ENCODE measurements at regions not wholly inside any gene's neighbourhood (a gene's known extent, or its start where the extent isn't known, plus 50 kb on each side); places are given as distances from the start of the nearest gene placed in this dataset.
A peak's percentile ranks its signal among the peaks of the same experiment; 100 is the strongest.
"Not testable (repeated sequence)": the region's sequence is repeated elsewhere in the genome, so short reads cannot be mapped to it uniquely, and the experiment has no call there.

GRCh38 chr14:22344209-22344608, 244.8 kb downstream of the DAD1 start:
- not testable (repeated sequence) for FAIRE-seq; DNase-seq (ENCODE audit: low spot score)

- DNase-seq (ENCODE audit: low spot score) (no peak), FAIRE-seq (no peak)
These were observed 248.0 kb downstream of the DAD1 start for GRCh38 chr14:22341049-22341448.

- no peak for FAIRE-seq
- DNase-seq (ENCODE audit: low spot score), result no peak
These were observed 249.9 kb downstream of the DAD1 start for GRCh38 chr14:22338917-22339715.

- DNase-seq (ENCODE audit: low spot score) (no peak), FAIRE-seq (no peak)
These were observed 250.6 kb downstream of the DAD1 start for GRCh38 chr14:22338381-22338780.

- FAIRE-seq (no peak), DNase-seq (ENCODE audit: low spot score) (no peak)
These were observed 251.1 kb downstream of the DAD1 start for GRCh38 chr14:22337938-22338337.

- FAIRE-seq, result no peak
- no peak for DNase-seq (ENCODE audit: low spot score)
These were observed 251.5 kb downstream of the DAD1 start for GRCh38 chr14:22337521-22337920.

- FAIRE-seq, result no peak
- DNase-seq (ENCODE audit: low spot score), result no peak
These were observed 253.0 kb downstream of the DAD1 start for GRCh38 chr14:22336031-22336430.

- FAIRE-seq, result no peak
- peak; percentile 28 for DNase-seq (ENCODE audit: low spot score)
These were observed 254.4 kb downstream of the DAD1 start for GRCh38 chr14:22334627-22335026.

GRCh38 chr14:22334275-22334577, 254.8 kb downstream of the DAD1 start:
- DNase-seq (ENCODE audit: low spot score), result no peak
- no peak for FAIRE-seq

- FAIRE-seq, result no peak
- peak; percentile 72 for DNase-seq (ENCODE audit: low spot score)
These were observed 255.4 kb downstream of the DAD1 start for GRCh38 chr14:22333422-22334274.

- DNase-seq (ENCODE audit: low spot score) (no peak), FAIRE-seq (no peak)
These were observed 256.2 kb downstream of the DAD1 start for GRCh38 chr14:22332686-22333421.

GRCh38 chr14:22329371-22329770, 259.7 kb downstream of the DAD1 start:
- no peak for DNase-seq (ENCODE audit: low spot score)
- no peak for FAIRE-seq

- no peak for DNase-seq (ENCODE audit: low spot score)
These were observed 263.2 kb downstream of the DAD1 start for GRCh38 chr14:22325676-22326400.

GRCh38 chr14:22320362-22320750, 268.7 kb downstream of the DAD1 start:
- DNase-seq (ENCODE audit: low spot score) (no peak), FAIRE-seq (no peak)

More at GRCh38 chr14:22325676-22326400, 263.2 kb downstream of the DAD1 start:
- FAIRE-seq, result no peak

- FAIRE-seq (no peak), DNase-seq (ENCODE audit: low spot score) (peak; percentile 38)
These were observed 269.3 kb downstream of the DAD1 start for GRCh38 chr14:22319526-22320361.

- FAIRE-seq (no peak), DNase-seq (ENCODE audit: low spot score) (no peak)
These were observed 270.1 kb downstream of the DAD1 start for GRCh38 chr14:22318951-22319350.

- FAIRE-seq (no peak), DNase-seq (ENCODE audit: low spot score) (no peak)
These were observed 272.6 kb downstream of the DAD1 start for GRCh38 chr14:22316473-22316872.

GRCh38 chr14:22315336-22315735, 273.7 kb downstream of the DAD1 start:
- DNase-seq (ENCODE audit: low spot score) (no peak), FAIRE-seq (no peak)

GRCh38 chr14:22314183-22314820, 274.7 kb downstream of the DAD1 start:
- FAIRE-seq, result peak; percentile 77
- peak; percentile 61 for DNase-seq (ENCODE audit: low spot score)
